GM12878 (cell line): ENCODE measurements at regions not wholly inside any gene's neighbourhood (a gene's known extent, or its start where the extent isn't known, plus 50 kb on each side); places are given as distances from the start of the nearest gene placed in this dataset.

Experiments
- ATAC-seq: fragments of 200-7000 bp; cut with Tn5 transposase; 3 replicates; pipeline ENCODE4 v1.9.1; 2020; ENCODE audit warnings: mild to moderate bottlenecking, moderate library complexity
- BruUV-seq: library from RNA; stranded (reverse); fragments of 400-500 nt; replicated peaks from 2 replicates; lab custom pipeline; 2021; lab: Mats Ljungman, UMichigan
- CTCF ChIA-PET: fragments of 300-600 bp; sonication (Branson Sonifier 250); formaldehyde crosslinking; extraction: SDS; loops from one replicate; lab custom pipeline; 2021; ENCODE audit warnings: inconsistent platforms; lab: Yijun Ruan, JAX
- POLR2A ChIA-PET: fragments of 350-600 bp; formaldehyde crosslinking; extraction: SDS; loops from one replicate; lab custom pipeline; 2021; ENCODE audit warnings: inconsistent platforms; lab: Charles Lee
- RAD21 ChIA-PET: fragments of 300-600 bp; sonication (Branson Sonifier 250); formaldehyde crosslinking; loops from one replicate; lab custom pipeline; 2023; ENCODE audit warnings: antibody characterized with exemption; ENCODE audit not compliant: unreplicated experiment; lab: Charles Lee
- SMC1A ChIA-PET: fragments of 300-600 bp; sonication (Branson Sonifier 250); formaldehyde crosslinking; loops from one replicate; lab custom pipeline; 2023; ENCODE audit not compliant: unreplicated experiment, uncharacterized antibody; lab: Charles Lee
- DNase-seq: peaks from one replicate; pipeline ENCODE4 v3.0.0-alpha.2; 2011; ENCODE audit warnings: low read depth, low spot score
- FAIRE-seq: peaks from 3 replicates; lab custom pipeline; 2011; peaks lifted over from hg19 to GRCh38; lab: Jason Lieb, UNC
- H2AFZ ChIP-seq: 2 replicates; pipeline ENCODE4 v1.6.0; 2011; ENCODE audit warnings: low read depth, low read length, control low read depth; ENCODE audit not compliant: control insufficient read depth
- H3K27ac ChIP-seq: 2 replicates; pipeline ENCODE4 v1.5.1; 2011; ENCODE audit warnings: control low read depth; ENCODE audit not compliant: control insufficient read depth, insufficient read depth
- H3K27me3 ChIP-seq, 2 experiments: replicated peaks in 1 of 2; 2 replicates each; pipeline versions ENCODE4 v1.6.0 to v1.6.1; 2011; ENCODE audit warnings: low read length in 1 of 2; ENCODE audit not compliant: control insufficient read depth in 2 of 2, insufficient read depth in 2 of 2
- H3K36me3 ChIP-seq, 2 experiments: 2 replicates each; pipeline ENCODE4 v1.5.1; 2011; ENCODE audit warnings: low read length in 1 of 2; ENCODE audit not compliant: control insufficient read depth in 2 of 2, insufficient read depth in 2 of 2
- H3K4me1 ChIP-seq: 2 replicates; pipeline ENCODE4 v1.6.1; 2011; ENCODE audit warnings: mild to moderate bottlenecking, low read length, moderate library complexity, mixed read lengths; ENCODE audit not compliant: control insufficient read depth, insufficient read depth
- H3K4me2 ChIP-seq: 2 replicates; pipeline ENCODE4 v1.6.0; 2011; ENCODE audit warnings: control low read depth; ENCODE audit not compliant: control insufficient read depth, insufficient read depth
- H3K4me3 ChIP-seq: fragments of 200-600 bp; sonication (generic); 2 replicates; pipeline ENCODE4 v1.5.1; 2016
- H3K79me2 ChIP-seq: 2 replicates; pipeline ENCODE4 v1.6.0; 2011; ENCODE audit warnings: low read length; ENCODE audit not compliant: control insufficient read depth, insufficient read depth
- H3K9ac ChIP-seq: 2 replicates; pipeline ENCODE4 v1.8.0; 2011; ENCODE audit warnings: low read length, control low read depth, mixed read lengths; ENCODE audit not compliant: control insufficient read depth, insufficient read depth
- H3K9me3 ChIP-seq: replicated peaks from 3 replicates; pipeline ENCODE4 v1.5.1; 2011; ENCODE audit warnings: mild to moderate bottlenecking, low read length; ENCODE audit not compliant: control insufficient read depth, insufficient read depth
- H4K20me1 ChIP-seq: 2 replicates; pipeline ENCODE4 v1.6.0; 2011; ENCODE audit not compliant: control insufficient read depth, insufficient read depth
- BCLAF1 ChIP-seq: fragments of 450-650 bp; IDR thresholded peaks from 2 replicates; pipeline ENCODE4 v1.6.1; 2017; ENCODE audit warnings: antibody characterized with exemption, mild to moderate bottlenecking, moderate library complexity
- E4F1 ChIP-seq: fragments of 450-650 bp; IDR thresholded peaks from 2 replicates; pipeline ENCODE4 v1.6.1; 2018; ENCODE audit warnings: borderline replicate concordance, mild to moderate bottlenecking; ENCODE audit not compliant: partially characterized antibody
- MAX ChIP-seq: IDR thresholded peaks from 2 replicates; pipeline ENCODE4 v1.6.1; 2012; ENCODE audit warnings: low read depth, low read length, improper control_type of control experiment
- SMAD5 ChIP-seq: IDR thresholded peaks from 2 replicates; pipeline ENCODE4 v1.6.1; 2016; ENCODE audit warnings: antibody characterized with exemption, low read depth
- WRNIP1 ChIP-seq: IDR thresholded peaks from 2 replicates; pipeline ENCODE4 v1.6.1; 2011; ENCODE audit warnings: low read depth, low read length, improper control_type of control experiment, borderline replicate concordance
- WGBS: methylation state at CpG from one replicate; pipeline ENCODE4 v1.1.6; 2016; ENCODE audit warnings: low lambda C conversion rate; ENCODE audit not compliant: insufficient replicate concordance, insufficient coverage; ENCODE audit errors: missing lambda C conversion rate; 5-methylcytosine and 5-hydroxymethylcytosine counted together
- in situ Hi-C: fragments of 300-500 bp; cut with MboI; formaldehyde crosslinking; loops from 9 replicates; pipeline ENCODE4 v1.14.3; 2018; ENCODE audit warnings: mixed read lengths
- intact Hi-C: fragments of 100-400 bp; cut with micrococcal nuclease; formaldehyde crosslinking; loops from one replicate; pipeline ENCODE4 v1.14.2; 2022; ENCODE audit not compliant: unreplicated experiment
- TF ChIP-seq, protein P1 (sequence below): fragments of 450-650 bp; formaldehyde crosslinking; IDR thresholded peaks from 2 replicates; pipeline ENCODE4 v1.5.0; 2022; ENCODE audit warnings: mild to moderate bottlenecking, missing genetic modification characterization

DNA sequence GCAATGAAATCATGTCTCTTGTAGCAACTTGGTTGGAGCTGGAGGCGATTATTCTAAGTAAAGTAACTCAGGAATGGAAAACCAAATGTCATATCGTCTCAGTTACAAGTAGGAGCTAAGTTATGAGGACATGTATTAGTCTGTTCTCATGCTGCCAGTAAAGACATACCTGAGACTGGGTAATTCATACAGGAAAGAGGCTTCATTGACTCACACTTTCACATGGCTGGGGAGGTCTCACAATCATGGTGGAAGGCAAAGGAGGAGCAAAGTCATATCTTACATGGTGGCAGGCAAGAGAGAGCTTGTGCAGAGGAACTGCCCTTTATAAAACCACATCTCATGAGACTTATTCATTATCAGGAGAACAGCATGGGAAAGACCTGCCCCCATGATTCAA lies 370.1 kb upstream of the PRKCQ start:
- TF ChIP-seq SMAD5 (no peak), WRNIP1 (no peak)
- Histone ChIP-seq H3K27me3 (no peaks in the 10 kb centered on the region; a peak in 2 of 4 replicates), H3K36me3 (no peaks in the 10 kb centered on the region), H3K4me2 (no peak overlapping the region), H3K9ac (no peak overlapping the region), H3K79me2 (no peaks in the 10 kb centered on the region), H3K27ac (no peak overlapping the region), H3K4me3 (no peak overlapping the region), H2AFZ (no peak overlapping the region), H3K4me1 (no peaks in the 10 kb centered on the region), H4K20me1 (no peaks in the 10 kb centered on the region), H3K9me3 (no peaks in the 10 kb centered on the region)
- ChIA-PET POLR2A (interaction anchor here (0.6 kb wide), 2 partner anchors 10 to 22 kb away, joined by 3 to 4 read pairs; no protein-coding TSS in a partner anchor), CTCF (interaction anchor here (0.9 kb wide), 1 partner anchor 30 kb away, joined by 4 read pairs; no protein-coding TSS in a partner anchor), SMC1A (interaction anchor here (1.6 kb wide), 1 partner anchor 16 kb away, joined by 4 read pairs; no protein-coding TSS in a partner anchor), RAD21 (interaction anchor here (0.5 kb wide), 1 partner anchor 485 kb away, joined by 3 read pairs; no protein-coding TSS in a partner anchor)
- in situ Hi-C loops (no loop called here), intact Hi-C loops (no loop called here)
- DNase-seq (no peak), FAIRE-seq (no peak), ATAC-seq (no peak)
- 38% methylated on average over 2 of the region's 2 CpGs for WGBS
- no TSS peak for BruUV-seq

DNA sequence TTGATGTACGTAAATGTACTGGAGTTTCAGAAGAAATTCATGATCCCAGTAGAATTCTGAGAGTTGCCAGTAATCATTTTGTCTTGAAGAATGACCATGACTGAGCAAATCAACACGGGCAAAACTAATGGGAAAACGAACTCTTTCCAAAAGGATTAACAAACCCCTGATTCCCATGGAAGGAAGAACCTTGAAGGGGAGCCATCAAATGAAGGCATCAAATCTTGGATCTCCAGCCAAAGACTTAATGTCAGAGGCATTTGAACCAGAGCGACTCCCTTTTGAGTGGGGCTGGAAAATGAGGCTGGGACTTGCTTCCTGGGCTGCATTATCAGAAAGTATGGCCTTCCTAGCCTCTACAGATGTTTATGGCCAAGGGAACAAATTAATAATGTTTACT lies 364.4 kb upstream of the PRKCQ start:
- peaks cover 1 to 3% of the 10 kb centered on the region in 2 experiments; a peak in 3 of 4 replicates for H3K27me3 ChIP-seq
- WGBS: 23% methylated on average over 4 of the region's 4 CpGs
- RAD21 ChIA-PET: no interaction called here
- no peak overlapping the region for H3K27ac ChIP-seq
- ATAC-seq (no peak), FAIRE-seq (no peak), DNase-seq (no peak)
- no peaks in the 10 kb centered on the region for H4K20me1 ChIP-seq
- H3K4me2 ChIP-seq: no peak overlapping the region
- H2AFZ ChIP-seq: no peak overlapping the region
- BruUV-seq: no TSS peak
- no peak overlapping the region for H3K9ac ChIP-seq
- no peaks in the 10 kb centered on the region for H3K36me3 ChIP-seq
- no peak overlapping the region for H3K4me3 ChIP-seq
- intact Hi-C loops: no loop called here
- H3K4me1 ChIP-seq: no peaks in the 10 kb centered on the region
- H3K79me2 ChIP-seq: no peaks in the 10 kb centered on the region
- CTCF ChIA-PET: no interaction called here
- in situ Hi-C loops: no loop called here
- H3K9me3 ChIP-seq: no peaks in the 10 kb centered on the region
- POLR2A ChIA-PET: no interaction called here
- SMC1A ChIA-PET: no interaction called here
- TF ChIP-seq, protein P1, sequence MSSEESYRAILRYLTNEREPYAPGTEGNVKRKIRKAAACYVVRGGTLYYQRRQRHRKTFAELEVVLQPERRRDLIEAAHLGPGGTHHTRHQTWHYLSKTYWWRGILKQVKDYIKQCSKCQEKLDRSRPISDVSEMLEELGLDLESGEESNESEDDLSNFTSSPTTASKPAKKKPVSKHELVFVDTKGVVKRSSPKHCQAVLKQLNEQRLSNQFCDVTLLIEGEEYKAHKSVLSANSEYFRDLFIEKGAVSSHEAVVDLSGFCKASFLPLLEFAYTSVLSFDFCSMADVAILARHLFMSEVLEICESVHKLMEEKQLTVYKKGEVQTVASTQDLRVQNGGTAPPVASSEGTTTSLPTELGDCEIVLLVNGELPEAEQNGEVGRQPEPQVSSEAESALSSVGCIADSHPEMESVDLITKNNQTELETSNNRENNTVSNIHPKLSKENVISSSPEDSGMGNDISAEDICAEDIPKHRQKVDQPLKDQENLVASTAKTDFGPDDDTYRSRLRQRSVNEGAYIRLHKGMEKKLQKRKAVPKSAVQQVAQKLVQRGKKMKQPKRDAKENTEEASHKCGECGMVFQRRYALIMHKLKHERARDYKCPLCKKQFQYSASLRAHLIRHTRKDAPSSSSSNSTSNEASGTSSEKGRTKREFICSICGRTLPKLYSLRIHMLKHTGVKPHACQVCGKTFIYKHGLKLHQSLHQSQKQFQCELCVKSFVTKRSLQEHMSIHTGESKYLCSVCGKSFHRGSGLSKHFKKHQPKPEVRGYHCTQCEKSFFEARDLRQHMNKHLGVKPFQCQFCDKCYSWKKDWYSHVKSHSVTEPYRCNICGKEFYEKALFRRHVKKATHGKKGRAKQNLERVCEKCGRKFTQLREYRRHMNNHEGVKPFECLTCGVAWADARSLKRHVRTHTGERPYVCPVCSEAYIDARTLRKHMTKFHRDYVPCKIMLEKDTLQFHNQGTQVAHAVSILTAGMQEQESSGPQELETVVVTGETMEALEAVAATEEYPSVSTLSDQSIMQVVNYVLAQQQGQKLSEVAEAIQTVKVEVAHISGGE (CRISPR knock-in tag): no peak
- no peak for TF ChIP-seq E4F1
- TF ChIP-seq BCLAF1: no peak
- no peak for TF ChIP-seq MAX
